AG09319 (cell line): ENCODE measurements at regions not wholly inside any gene's neighbourhood (a gene's known extent, or its start where the extent isn't known, plus 50 kb on each side); places are given as distances from the start of the nearest gene placed in this dataset.
"Not testable (repeated sequence)": the region's sequence is repeated elsewhere in the genome, so short reads cannot be mapped to it uniquely, and the experiment has no call there.

Experiments used
- DNase-seq: peaks from one replicate; pipeline ENCODE4 v3.0.0-alpha.2; 2010; ENCODE audit warnings: low read depth; ENCODE audit errors: extremely low read depth
- TF ChIP-seq, protein P1 (sequence below): IDR thresholded peaks from 2 replicates; pipeline ENCODE4 v1.5.1; 2011; ENCODE audit warnings: low read depth, mild to moderate bottlenecking, inconsistent platforms, low read length, moderate library complexity

DNA sequence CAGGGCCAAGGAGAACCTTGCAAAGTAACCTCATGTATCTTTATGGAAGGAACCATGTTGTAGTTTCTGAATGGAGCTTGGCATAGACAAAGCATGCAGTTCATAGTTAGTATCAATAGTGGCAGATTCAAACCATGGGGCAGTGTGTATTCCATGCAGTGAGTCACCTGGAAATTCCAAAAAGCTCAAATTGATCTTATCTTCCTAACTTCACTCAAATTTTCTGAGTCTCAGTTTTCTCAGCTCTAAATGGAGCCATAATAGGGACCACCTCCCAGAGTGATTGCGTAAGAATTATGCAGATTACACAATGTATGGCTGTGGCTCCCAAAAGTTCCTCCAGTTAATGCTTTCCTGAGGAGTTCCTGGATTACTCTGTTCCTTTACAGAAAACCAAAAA lies 549.9 kb upstream of the KLF4 start:
- DNase-seq = no peak
- TF ChIP-seq, protein P1, sequence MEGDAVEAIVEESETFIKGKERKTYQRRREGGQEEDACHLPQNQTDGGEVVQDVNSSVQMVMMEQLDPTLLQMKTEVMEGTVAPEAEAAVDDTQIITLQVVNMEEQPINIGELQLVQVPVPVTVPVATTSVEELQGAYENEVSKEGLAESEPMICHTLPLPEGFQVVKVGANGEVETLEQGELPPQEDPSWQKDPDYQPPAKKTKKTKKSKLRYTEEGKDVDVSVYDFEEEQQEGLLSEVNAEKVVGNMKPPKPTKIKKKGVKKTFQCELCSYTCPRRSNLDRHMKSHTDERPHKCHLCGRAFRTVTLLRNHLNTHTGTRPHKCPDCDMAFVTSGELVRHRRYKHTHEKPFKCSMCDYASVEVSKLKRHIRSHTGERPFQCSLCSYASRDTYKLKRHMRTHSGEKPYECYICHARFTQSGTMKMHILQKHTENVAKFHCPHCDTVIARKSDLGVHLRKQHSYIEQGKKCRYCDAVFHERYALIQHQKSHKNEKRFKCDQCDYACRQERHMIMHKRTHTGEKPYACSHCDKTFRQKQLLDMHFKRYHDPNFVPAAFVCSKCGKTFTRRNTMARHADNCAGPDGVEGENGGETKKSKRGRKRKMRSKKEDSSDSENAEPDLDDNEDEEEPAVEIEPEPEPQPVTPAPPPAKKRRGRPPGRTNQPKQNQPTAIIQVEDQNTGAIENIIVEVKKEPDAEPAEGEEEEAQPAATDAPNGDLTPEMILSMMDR = no peak

DNA sequence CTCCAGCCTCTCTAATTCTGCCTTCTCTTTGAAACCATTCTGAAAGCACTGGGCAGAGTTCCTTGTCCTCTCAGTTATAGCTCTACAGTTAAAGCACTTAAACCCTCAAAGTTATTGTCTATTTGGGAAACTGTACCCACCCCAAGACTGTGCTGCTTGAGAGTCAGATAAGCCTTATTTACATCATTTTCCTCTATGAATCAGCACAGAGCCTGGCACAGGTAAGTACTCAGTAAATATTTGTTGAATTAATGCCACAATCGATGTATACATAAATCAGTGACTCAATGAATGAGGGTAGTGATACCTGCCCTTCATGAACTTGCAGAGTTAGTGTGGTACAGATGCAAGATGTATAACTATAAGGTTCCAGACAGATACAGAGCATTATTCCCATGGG lies 549.4 kb upstream of the KLF4 start:
- TF ChIP-seq, protein P1 = no peak

GRCh38 chr9:108035487-108035886 lies 545.9 kb upstream of the KLF4 start:
- no peak for DNase-seq
- TF ChIP-seq, protein P1 = no peak

More for the DNA sequence above, 549.4 kb upstream of the KLF4 start:
- DNase-seq = no peak

DNA sequence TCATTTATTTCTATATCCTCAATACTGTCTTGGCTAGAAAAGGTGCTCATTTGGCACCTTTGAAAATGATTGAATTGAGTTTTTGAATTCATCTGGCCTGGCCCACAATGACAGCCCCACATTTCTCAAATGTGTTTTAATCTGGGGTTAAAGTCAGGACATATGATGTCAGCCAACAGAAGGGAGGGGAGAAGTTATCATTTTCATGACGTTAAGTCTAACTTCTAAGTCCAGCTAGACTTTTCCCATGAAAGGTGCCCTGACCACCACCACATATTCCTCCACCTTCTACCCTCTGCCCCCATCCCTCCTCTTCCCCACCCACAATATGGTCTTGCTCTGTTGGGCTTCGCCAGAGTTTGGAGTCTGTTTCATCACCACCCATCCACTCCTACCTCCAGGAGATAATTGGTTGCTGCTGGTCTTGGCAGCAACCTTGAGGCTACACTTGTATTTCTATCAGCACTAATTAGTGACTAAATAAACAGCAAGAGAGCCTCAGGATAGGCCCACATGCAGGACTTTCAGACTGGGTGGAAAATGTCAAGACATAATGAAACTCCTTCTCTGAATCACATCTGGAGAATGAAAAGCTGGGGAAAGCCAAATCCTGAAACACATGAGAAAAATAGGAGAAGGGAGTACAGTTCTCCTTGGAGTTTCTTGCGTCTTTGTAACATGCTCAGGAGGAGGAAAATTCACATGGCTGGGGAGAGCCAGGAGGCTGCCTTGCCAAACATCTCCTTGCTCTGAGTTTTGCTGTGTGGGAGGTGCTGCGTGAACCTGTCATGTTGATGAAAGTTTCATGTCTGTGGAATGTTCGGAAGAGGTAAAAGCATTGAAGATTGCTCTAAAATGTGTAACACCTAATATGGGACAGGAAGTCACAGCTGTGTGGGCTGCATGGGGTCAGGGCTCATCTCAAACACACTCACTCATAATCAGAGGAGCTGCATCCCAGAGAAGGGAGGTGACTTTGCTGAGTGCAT lies 544.7 kb upstream of the KLF4 start:
- TF ChIP-seq, protein P1 = no peak
- DNase-seq = peak; percentile 66

DNA sequence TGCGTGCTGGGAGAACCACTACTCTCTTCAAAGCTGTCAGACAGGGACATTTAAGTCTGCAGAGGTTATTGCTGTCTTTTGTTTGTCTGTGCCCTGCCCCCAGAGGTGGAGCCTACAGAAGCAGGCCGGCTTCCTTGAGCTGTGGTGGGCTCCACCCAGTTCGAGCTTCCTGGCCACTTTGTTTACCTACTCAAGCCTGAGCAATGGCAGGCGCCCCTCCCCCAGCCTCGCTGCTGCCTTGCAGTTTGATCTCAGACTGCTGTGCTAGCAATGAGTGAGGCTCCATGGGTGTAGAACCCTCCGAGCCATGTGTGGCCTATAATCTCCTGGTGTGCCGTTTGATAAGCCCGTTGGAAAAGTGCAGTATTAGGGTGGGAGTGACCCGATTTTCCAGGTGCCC lies 542.5 kb upstream of the KLF4 start:
- DNase-seq = not testable (repeated sequence)

DNA sequence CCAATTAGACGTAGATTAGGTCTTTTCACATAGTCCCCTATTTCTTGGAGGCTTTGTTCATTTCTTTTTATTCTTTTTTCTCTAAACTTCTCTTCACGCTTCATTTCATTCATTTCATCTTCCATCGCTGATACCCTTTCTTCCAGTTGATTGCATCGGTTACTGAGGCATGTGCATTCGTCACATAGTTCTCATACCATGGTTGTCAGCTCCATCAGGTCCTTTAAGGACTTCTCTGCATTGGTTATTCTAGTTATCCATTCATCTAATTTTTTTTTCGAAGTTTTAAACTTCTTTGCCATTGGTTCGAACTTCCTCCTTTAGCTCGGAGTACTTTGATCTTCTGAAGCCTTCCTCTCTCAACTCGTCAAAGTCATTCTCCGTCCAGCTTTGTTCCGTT lies 541.7 kb upstream of the KLF4 start:
- not testable (repeated sequence) for DNase-seq

DNA sequence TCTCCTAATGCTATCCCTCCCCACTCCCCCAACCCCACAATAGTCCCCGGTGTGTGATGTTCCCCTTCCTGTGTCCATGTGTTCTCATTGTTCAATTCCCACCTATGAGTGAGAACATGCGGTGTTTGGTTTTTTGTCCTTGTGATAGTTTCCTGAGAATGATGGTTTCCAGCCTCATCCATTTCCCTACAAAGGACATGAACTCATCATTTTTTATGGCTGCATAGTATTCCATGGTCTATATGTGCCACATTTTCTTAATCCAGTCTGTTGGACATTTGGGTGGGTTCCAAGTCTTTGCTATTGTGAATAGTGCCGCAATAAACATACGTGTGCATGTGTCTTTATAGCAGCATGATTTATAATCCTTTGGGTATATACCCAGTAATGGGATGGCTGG lies 537.1 kb upstream of the KLF4 start:
- DNase-seq = not testable (repeated sequence)

DNA sequence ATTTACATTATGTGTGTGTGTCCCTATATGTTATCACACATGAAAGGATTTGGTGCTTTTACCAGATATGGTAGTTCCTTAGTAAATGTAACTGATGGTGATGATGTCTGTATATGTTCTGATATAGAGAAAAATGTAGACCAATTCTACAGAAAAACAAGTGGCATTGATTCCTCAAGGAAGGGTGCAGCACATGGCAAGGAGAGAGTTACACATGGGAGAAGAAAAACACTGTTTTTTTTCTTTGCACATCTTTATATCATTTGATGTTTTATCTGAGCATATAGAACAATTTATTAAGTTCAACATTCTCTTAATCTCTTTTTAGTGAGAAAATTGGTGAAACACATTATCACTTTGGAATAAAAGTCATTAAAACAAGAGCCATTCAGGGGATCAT lies 535.0 kb upstream of the KLF4 start:
- no peak for DNase-seq
- TF ChIP-seq, protein P1 = no peak
